Endothelial cell of umbilical vein (primary cell): ENCODE measurements at regions not wholly inside any gene's neighbourhood (a gene's known extent, or its start where the extent isn't known, plus 50 kb on each side); places are given as distances from the start of the nearest gene placed in this dataset.

Source experiments
- BruUV-seq: library from RNA; stranded (reverse); fragments of 400-500 nt; replicated peaks from 2 replicates; lab custom pipeline; 2021; lab: Mats Ljungman, UMichigan
- CTCF ChIA-PET: fragments of 300-600, 350-600 bp; sonication (Branson Sonifier 250); formaldehyde crosslinking; loops from one replicate; lab custom pipeline; 2021; ENCODE audit warnings: antibody characterized with exemption, inconsistent platforms; lab: Charles Lee
- POLR2A ChIA-PET: fragments of 300-600, 350-600 bp; sonication (Branson Sonifier 250); formaldehyde crosslinking; loops from one replicate; lab custom pipeline; 2021; ENCODE audit warnings: antibody characterized with exemption, inconsistent platforms; lab: Charles Lee
- DNase-seq: peaks from one replicate; pipeline ENCODE4 v3.0.0-alpha.2; 2011; ENCODE audit warnings: low read depth, low spot score
- FAIRE-seq: peaks from 2 replicates; lab custom pipeline; 2011; peaks lifted over from hg19 to GRCh38; lab: Jason Lieb, UNC
- H2AFZ ChIP-seq: 2 replicates; pipeline ENCODE4 v1.6.0; 2012; ENCODE audit warnings: low read depth, low read length, control low read depth, inconsistent platforms
- H3K27ac ChIP-seq: 2 replicates; pipeline ENCODE4 v1.5.1; 2011; ENCODE audit warnings: low read depth, mild to moderate bottlenecking, control low read depth, low read length, moderate library complexity; ENCODE audit not compliant: insufficient read depth
- H3K27me3 ChIP-seq, 2 experiments: 2 replicates each; pipeline versions ENCODE4 v1.6.0 to v1.6.1; 2011; ENCODE audit warnings: low read length in 2 of 2, mixed read lengths in 1 of 2; ENCODE audit not compliant: control insufficient read depth in 2 of 2, insufficient read depth in 2 of 2
- H3K36me3 ChIP-seq, 2 experiments: 2 replicates in 1 of 2; 3 replicates in 1 of 2; pipeline ENCODE4 v1.5.1; 2011; ENCODE audit warnings: low read length in 2 of 2, mild to moderate bottlenecking in 1 of 2, moderate library complexity in 1 of 2; ENCODE audit not compliant: control insufficient read depth in 2 of 2, insufficient read depth in 2 of 2; ENCODE audit errors: extremely low read depth in 1 of 2
- H3K4me1 ChIP-seq: 3 replicates; pipeline ENCODE4 v1.5.1; 2011; ENCODE audit warnings: mild to moderate bottlenecking, low read length; ENCODE audit not compliant: control insufficient read depth, insufficient read depth; ENCODE audit errors: extremely low read depth
- H3K4me2 ChIP-seq: 2 replicates; pipeline ENCODE4 v1.6.1; 2011; ENCODE audit warnings: low read length, control low read depth, mixed read lengths; ENCODE audit not compliant: insufficient read depth
- H3K4me3 ChIP-seq, 3 experiments: fragments of 200-600 bp in 1 of 3; sonication (generic), shearing (Covaris generic) in 1 of 3; replicated peaks in 1 of 3; 2 replicates each; pipeline ENCODE4 v1.5.1; 2011 to 2016; ENCODE audit warnings: control low read depth in 3 of 3, low read length in 3 of 3, mild to moderate bottlenecking in 2 of 3, inconsistent platforms in 1 of 3, low read depth in 1 of 3, moderate library complexity in 1 of 3; ENCODE audit not compliant: insufficient read depth in 1 of 3
- H3K79me2 ChIP-seq: 2 replicates; pipeline ENCODE4 v1.6.0; 2012; ENCODE audit warnings: low read length, inconsistent platforms; ENCODE audit not compliant: control insufficient read depth, insufficient read depth
- H3K9ac ChIP-seq: replicated peaks from 2 replicates; pipeline ENCODE3; 2011; ENCODE audit warnings: low read length, control low read depth; ENCODE audit not compliant: insufficient read depth; ENCODE audit errors: extremely low read depth
- H3K9me1 ChIP-seq: replicated peaks from 3 replicates; pipeline ENCODE4 v1.6.0; 2011; ENCODE audit warnings: mild to moderate bottlenecking, low read length; ENCODE audit not compliant: control insufficient read depth, insufficient read depth; ENCODE audit errors: extremely low read depth
- H3K9me3 ChIP-seq: replicated peaks from 2 replicates; pipeline ENCODE4 v1.5.1; 2012; ENCODE audit warnings: low read length, inconsistent platforms; ENCODE audit not compliant: control insufficient read depth, insufficient read depth
- H4K20me1 ChIP-seq: replicated peaks from 2 replicates; pipeline ENCODE3; 2011; ENCODE audit warnings: mild to moderate bottlenecking, low read length; ENCODE audit not compliant: control insufficient read depth, insufficient read depth; ENCODE audit errors: extremely low read depth
- EZH2 ChIP-seq: IDR thresholded peaks from 2 replicates; pipeline ENCODE4 v1.6.1; 2012; ENCODE audit warnings: borderline replicate concordance, low read depth, mild to moderate bottlenecking, moderate library complexity, low read length, inconsistent platforms; ENCODE audit not compliant: severe bottlenecking
- FOS ChIP-seq: IDR thresholded peaks from 2 replicates; pipeline ENCODE4 v1.6.1; 2011; ENCODE audit warnings: mild to moderate bottlenecking, low read length, moderate library complexity, borderline replicate concordance; ENCODE audit not compliant: insufficient read depth
- GATA2 ChIP-seq: IDR thresholded peaks from 2 replicates; pipeline ENCODE4 v1.7.0; 2011; ENCODE audit warnings: low read depth, mild to moderate bottlenecking, moderate library complexity, mixed read lengths, low read length; ENCODE audit not compliant: insufficient read length, insufficient read depth
- JUN ChIP-seq: IDR thresholded peaks from 2 replicates; pipeline ENCODE4 v1.6.1; 2011; ENCODE audit warnings: borderline replicate concordance, low read depth; ENCODE audit not compliant: insufficient read length, insufficient read depth
- POLR2AphosphoS5 ChIP-seq: IDR thresholded peaks from 2 replicates; pipeline ENCODE4 v1.6.1; 2012; ENCODE audit warnings: low read depth, mild to moderate bottlenecking, control low read depth, low read length, moderate library complexity; ENCODE audit not compliant: insufficient read depth
- dilution Hi-C: fragments of 300-500 bp; cut with MboI; formaldehyde crosslinking; loops from one replicate; pipeline ENCODE4 v1.15.0; 2019; ENCODE audit warnings: low sequenced_read_pairs; ENCODE audit not compliant: extremely low pct_ligation_motif_present
- intact Hi-C: fragments of 100-400 bp; cut with micrococcal nuclease; formaldehyde crosslinking; loops from one replicate; pipeline ENCODE4 v1.10.0; 2022

- ChIA-PET POLR2A (no interaction called here), CTCF (interaction anchor here (1.1 to 1.5 kb wide), 2 partner anchors 10 to 220 kb away, joined by 4 to 5 read pairs; no protein-coding TSS in a partner anchor)
- H3K4me3 ChIP-seq = no peak overlapping the region
- H3K9me1 ChIP-seq = no peaks in the 10 kb centered on the region
- H3K4me2 ChIP-seq = no peak overlapping the region
- H3K79me2 ChIP-seq = no peaks in the 10 kb centered on the region
- H3K4me1 ChIP-seq = no peaks in the 10 kb centered on the region
- no TSS peak for BruUV-seq
- no peak overlapping the region for H3K9ac ChIP-seq
- TF ChIP-seq POLR2AphosphoS5 = no peak
- no peak for TF ChIP-seq GATA2
- TF ChIP-seq EZH2 = no peak
- TF ChIP-seq FOS = no peak
- no peak for TF ChIP-seq JUN
- dilution Hi-C loops = no loop called here
- no peak overlapping the region for H3K27ac ChIP-seq
- intact Hi-C loops = no loop called here
- no peaks in the 10 kb centered on the region for H3K36me3 ChIP-seq
- H2AFZ ChIP-seq = no peak overlapping the region
- H3K9me3 ChIP-seq = no peaks in the 10 kb centered on the region
- peaks cover 20 to 25% of the 10 kb centered on the region in 2 experiments for H3K27me3 ChIP-seq
- FAIRE-seq = no peak
- peak; percentile 58 for DNase-seq
- no peaks in the 10 kb centered on the region for H4K20me1 ChIP-seq
These were observed 95.3 kb upstream of the FAM136A start for GRCh38 chr2:70397186-70397585.

- no peaks in the 10 kb centered on the region for H3K36me3 ChIP-seq
- peaks cover 20 to 23% of the 10 kb centered on the region in 2 experiments for H3K27me3 ChIP-seq
- no peak overlapping the region for H2AFZ ChIP-seq
- FAIRE-seq = no peak
- no peak overlapping the region for H3K9ac ChIP-seq
- no peaks in the 10 kb centered on the region for H3K9me1 ChIP-seq
- intact Hi-C loops (no loop called here), dilution Hi-C loops (no loop called here)
- H4K20me1 ChIP-seq = no peaks in the 10 kb centered on the region
- no peak overlapping the region for H3K4me2 ChIP-seq
- no peaks in the 10 kb centered on the region for H3K79me2 ChIP-seq
- H3K27ac ChIP-seq = no peak overlapping the region
- ChIA-PET CTCF (interaction anchor here (1.2 to 1.5 kb wide), 2 partner anchors 9 to 416 kb away, joined by 3 to 5 read pairs; no protein-coding TSS in a partner anchor), POLR2A (no interaction called here)
- BruUV-seq = no TSS peak
- peak; percentile 9 for DNase-seq
- H3K9me3 ChIP-seq = no peaks in the 10 kb centered on the region
- TF ChIP-seq FOS = no peak
- H3K4me1 ChIP-seq = no peaks in the 10 kb centered on the region
- no peak overlapping the region for H3K4me3 ChIP-seq
These were observed 94.7 kb upstream of the FAM136A start for GRCh38 chr2:70396612-70397011.
